GM18861 (cell line): ENCODE measurements at regions not wholly inside any gene's neighbourhood (a gene's known extent, or its start where the extent isn't known, plus 50 kb on each side); places are given as distances from the start of the nearest gene placed in this dataset.

Source experiments
- ATAC-seq: cut with Tn5 transposase; IDR thresholded peaks from one replicate; pipeline ENCODE4 v1.9.1; 2021; ENCODE audit not compliant: unreplicated experiment

DNA sequence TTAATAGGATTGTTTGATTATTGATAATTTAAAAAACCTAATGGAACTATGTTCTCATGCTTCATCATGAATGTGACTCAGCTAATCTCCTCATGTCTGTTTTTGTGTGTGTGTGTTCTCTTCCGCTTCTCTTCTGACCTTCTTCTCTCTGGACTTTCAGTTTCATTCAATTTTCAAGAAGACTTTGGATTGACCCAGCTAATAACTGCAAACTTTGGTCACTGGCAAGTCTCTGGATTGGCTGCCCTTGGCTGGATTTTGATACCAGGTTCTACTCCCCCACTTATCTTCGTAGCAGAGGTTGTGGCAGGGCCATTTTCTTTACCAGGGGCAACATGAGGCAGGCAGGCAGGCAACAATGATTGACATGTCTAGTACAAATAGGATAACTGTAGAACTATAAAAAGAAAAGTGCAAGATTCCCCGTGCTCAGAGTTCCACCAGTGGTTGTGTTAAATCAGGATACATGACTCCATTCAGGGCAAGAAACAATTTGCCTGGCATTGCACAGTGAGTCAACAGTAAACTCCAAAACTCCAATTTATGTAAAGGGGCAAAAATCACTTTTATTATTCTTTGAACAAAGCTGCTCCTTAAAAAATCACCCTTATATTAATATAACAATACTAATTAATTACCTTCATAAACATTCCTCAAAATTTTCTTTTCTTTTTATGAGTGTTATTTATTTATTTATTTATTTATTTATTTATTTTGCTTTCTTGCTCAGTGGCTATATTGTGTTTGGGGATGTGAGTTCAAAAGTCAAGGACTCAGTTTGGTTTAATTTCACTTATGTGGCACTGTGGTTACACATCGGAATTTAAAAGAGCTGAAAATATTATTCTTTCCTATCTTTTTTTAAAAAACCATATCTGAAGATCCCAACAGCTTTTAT, 167.6 kb downstream of the RND3 start:
- ATAC-seq: no peak

DNA sequence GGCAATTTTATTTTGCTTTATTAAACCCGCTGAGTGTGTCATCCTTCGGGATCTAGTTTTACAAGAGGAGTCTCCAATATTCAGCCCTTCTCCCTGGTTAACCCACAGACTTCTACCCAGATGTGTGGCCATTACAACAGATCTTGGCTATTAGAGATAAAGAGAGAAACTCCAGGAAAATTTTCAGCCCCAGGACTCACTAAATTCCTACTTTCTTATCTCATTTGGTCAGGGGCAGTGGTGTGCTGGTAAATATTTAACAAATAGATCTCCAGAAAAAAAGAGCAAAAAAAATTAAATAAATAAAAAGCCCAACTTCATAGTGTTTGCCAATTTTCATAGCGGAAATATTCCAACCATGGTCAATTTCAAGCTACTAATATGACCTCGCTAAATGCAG, 168.4 kb downstream of the RND3 start:
- no peak for ATAC-seq

- no peak for ATAC-seq
Measured at GRCh38 chr2:150312271-150312670, 175.2 kb downstream of the RND3 start.

DNA sequence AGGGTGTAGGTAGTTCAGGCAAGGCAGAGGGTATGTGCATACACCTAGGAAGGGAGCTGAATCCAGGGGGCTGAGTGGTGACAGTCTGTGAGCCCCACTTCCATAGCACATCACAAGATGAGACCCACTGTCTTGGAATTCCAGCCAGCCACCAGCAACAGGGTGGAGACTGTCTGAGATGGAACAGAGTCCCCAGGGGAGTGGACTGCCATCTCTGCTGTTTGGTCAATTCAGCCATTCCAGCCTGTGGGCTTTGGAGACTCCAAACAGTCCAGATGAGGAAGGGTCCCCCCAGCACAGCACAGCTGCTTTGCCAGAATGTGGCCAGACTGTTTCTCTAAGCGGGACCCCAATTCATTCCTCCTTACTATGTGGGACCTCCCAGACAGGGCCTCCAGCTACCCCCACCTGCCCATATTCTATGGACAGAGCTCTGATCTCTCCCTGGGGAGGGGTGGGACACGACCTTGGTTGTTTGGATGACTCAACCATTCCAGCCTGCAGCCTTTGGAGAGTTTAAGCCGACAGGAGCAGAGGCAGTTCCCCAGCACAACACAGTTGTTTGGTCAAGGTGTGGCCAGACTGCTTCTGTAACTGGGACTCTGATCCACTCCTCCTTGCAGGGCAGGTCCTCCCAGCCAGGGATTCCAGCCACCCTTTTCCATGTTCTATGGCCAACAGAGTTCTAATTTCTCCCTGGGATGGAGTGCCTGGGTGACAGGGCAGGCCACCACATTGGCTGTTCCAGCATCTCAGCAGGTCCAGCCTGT, 178.0 kb downstream of the RND3 start:
- ATAC-seq: no peak

DNA sequence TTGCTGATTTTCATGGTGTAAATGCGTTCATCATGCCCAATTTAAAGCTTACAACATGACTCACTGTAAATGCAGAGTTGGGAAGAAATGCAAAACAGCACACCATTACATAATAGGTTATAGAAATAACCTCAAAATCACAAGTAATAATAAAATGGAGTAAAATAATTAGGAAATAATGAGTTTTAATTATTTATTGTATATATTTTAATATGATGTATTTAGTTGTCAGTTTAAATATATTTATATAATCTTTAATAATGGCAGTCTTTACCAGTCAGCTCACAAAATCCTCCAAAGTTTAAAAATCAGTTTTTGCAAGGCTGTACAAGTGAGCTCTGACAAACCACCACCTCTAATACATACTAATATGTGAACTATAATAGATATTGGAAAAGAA, 180.2 kb downstream of the RND3 start:
- no peak for ATAC-seq

- ATAC-seq: no peak
Measured at GRCh38 chr2:150303281-150303680, 184.2 kb downstream of the RND3 start.

DNA sequence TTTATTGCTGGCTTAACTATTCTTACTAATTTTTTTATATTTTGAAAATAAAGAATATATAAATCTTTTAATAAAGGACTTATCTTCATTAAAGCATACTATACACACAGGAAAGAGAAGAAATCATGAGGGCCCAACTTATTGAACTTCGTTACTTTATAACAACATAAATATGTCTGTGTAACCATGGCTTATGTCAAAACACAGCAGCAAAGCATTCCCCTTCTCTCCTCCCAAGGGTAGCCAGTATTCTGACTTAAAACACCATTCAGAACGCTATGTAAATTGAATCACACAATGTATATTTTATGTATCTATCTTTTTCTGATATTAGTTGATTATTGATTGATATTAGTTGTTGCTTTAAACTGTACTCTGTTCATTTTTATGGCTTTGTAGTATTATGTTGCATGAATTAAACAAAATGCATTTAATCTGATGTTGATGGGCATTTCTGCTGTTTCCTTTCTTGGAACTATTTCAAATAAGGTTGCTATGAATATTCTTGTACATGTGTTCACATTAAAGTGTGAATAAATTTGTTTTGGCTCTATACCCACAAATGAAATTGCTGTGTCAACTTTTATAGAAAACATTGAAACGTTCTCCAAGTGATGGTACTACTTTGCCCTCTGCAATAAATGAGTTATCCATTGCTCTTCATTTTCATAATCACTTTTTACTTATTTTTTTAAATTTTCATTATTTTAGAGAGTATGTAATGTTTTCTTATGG, 188.7 kb downstream of the RND3 start:
- ATAC-seq: no peak

GRCh38 chr2:150296770-150297546, 190.5 kb downstream of the RND3 start:
- no peak for ATAC-seq

DNA sequence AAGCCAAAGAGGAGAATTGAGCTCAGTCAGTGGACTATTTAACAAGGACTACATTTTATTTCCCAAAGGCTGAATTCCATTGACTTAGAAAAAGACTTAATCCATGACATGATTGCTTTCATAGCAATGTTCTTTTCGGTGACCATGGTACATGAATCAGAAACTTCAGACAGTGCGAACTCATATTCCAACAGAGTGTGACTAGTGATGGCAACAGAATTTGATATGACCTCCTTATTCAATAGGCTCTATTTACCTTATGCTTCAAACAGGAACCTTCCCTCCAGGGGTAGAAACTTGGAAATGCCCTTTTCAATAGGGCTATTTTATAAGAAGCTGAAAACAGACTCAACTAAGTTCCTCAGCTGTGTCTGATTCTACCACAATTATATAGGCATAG, 191.9 kb downstream of the RND3 start:
- no peak for ATAC-seq

GRCh38 chr2:150293771-150294170, 193.7 kb downstream of the RND3 start:
- ATAC-seq: no peak

- no peak for ATAC-seq
Measured at GRCh38 chr2:150292807-150293206, 194.7 kb downstream of the RND3 start.

DNA sequence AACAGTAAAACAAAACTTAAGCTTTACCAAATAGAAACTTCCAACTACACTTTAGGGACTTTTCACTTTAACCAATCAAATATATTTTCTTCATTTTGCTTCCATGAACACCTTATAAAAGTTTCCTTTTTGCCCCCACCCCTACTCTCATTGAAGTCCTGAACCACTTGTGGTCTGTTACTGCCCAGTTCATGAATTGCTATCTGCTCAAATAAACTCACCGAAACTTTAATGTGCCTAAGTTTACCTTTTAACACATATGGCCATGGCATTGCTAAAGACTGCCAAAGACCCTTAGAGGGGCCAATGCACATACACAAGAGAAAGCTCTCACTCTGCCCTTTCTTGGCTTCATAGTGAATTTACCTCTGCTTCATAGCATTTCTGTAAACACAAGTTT, 195.3 kb downstream of the RND3 start:
- ATAC-seq: no peak

DNA sequence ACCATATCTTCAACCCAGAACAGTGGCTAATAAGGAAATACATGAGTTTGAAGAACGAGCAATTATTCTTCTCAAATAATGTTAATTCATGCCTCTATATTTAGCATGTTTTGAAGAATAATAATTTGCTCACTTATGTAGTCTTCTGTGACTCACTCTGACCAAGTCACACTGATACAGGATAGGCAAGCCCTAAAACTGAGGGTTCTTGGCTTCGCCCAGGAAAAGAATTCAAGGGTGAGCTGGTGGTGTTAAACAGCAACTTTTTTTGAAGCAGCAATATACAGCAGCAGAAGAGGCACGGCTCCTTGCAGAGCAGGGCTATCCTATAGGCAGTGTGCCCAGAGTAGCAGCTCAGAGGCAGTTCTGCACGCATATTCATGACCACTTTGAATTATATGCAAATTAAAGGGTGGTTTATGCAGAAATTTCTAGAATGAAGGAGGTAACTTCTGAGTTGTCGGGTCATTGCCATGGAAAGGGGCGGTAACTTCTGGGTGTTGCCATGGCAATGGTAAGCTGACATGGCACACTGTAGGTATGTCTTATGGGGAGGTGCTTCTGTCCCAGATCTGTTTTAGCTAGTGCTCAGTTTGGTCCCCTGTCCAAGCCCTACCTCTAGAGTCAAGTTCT, 200.6 kb downstream of the RND3 start:
- no peak for ATAC-seq

GRCh38 chr2:150284116-150284515, 203.4 kb downstream of the RND3 start:
- no peak for ATAC-seq

- ATAC-seq: no peak
Measured at GRCh38 chr2:150282771-150283371, 204.6 kb downstream of the RND3 start.

- no peak for ATAC-seq
Measured at GRCh38 chr2:150282357-150282756, 205.1 kb downstream of the RND3 start.

DNA sequence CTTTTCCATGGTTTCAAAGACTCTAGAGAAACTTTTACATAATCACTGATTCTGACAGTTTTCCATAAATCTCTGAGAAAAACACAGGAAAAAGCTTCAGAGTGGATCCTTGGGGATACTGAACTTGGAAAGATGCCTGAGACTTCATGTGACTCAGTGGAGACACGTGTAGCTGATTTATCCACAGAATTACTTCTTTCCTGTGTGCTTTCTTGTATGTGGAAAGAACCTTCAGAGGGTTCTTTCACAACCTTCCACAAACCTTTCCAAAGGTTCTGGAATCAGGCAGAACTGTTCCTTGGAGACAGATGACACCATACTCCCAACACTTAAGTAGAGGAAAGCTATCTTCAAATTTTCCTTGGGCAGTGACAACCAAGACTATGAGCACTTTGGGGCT, 207.2 kb downstream of the RND3 start:
- no peak for ATAC-seq

DNA sequence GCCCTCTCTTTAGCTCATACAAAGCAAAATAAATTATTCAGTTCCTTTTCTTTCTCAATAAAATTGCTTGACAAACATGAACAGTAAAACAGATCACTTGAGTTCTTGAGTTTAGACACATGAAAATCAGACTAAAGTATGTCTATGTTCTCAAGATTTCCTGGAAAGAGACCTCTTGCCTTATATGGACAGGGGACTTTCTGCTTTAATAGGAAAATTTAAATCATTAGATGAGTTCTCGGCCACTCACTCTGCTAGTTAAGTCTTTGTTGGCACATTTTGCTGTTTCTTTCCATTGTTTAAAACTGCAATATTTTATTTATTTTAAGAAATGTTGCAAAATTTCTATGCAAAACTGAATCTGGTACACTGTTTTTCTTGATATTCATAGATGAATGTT, 207.8 kb downstream of the RND3 start:
- ATAC-seq: no peak

GRCh38 chr2:150276737-150277136, 210.7 kb downstream of the RND3 start:
- ATAC-seq: no peak

GRCh38 chr2:150274108-150274507, 213.4 kb downstream of the RND3 start:
- ATAC-seq: no peak
